Sciatic nerve (tissue), 2 donors: ENCODE measurements at regions not wholly inside any gene's neighbourhood (a gene's known extent, or its start where the extent isn't known, plus 50 kb on each side); places are given as distances from the start of the nearest gene placed in this dataset.

Source experiments
- ATAC-seq: fragments of 200-7000 bp; cut with Tn5 transposase; one replicate; pipeline ENCODE4 v1.9.1; 2020; ENCODE audit warnings: mild to moderate bottlenecking, moderate library complexity
- DNase-seq: peaks from one replicate; pipeline ENCODE4 v3.0.0-alpha.2; 2020; ENCODE audit warnings: low spot score
- intact Hi-C: fragments of 100-400 bp; cut with DNase I; formaldehyde crosslinking; loops from one replicate; pipeline ENCODE4 v1.14.2; 2022
- donor health status: DM: no; HTN: no; CAD: no.
- donor health status: DM: no; HTN: no; CAD: no.

DNA sequence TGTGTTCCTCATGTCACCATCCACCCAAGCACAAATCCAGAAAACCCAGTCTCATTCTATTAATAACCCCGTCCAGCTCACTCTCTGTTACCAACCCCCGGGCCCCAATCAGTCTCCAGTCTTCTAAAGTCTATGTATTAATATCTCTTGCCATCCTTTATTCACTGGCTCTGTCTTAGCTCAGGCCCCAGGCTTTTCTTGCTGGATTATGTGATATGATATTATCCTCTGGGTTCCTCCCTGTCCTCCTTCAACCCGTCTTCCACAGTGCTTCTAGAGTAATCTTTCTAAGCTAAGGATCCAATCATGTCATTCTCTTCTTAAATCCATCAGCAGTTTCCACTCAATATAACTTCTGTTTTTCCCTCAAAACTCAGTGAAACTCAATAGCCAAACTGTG, 240.5 kb upstream of the OSR1 start:
- intact Hi-C loops: no loop called here
- ATAC-seq: no peak
- DNase-seq: no peak

DNA sequence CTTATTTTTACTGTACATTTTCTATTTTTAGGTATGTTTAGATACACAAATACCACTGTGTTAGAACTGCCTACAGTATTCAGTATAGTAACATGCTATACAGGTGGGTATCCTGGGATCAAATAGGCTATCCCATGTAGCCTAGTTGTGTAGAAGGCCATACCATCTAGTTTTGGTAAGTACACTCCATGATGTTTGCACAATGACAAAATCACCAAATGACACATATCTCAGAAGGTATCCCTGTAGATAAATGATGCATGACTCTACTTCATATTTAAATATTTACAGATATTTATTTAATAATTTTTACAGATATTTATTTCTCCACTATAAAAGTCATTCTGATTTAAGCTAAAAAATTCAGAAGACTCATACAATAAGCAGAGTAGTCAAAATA, 233.8 kb upstream of the OSR1 start:
- no peak for DNase-seq
- intact Hi-C loops: no loop called here
- ATAC-seq: no peak

DNA sequence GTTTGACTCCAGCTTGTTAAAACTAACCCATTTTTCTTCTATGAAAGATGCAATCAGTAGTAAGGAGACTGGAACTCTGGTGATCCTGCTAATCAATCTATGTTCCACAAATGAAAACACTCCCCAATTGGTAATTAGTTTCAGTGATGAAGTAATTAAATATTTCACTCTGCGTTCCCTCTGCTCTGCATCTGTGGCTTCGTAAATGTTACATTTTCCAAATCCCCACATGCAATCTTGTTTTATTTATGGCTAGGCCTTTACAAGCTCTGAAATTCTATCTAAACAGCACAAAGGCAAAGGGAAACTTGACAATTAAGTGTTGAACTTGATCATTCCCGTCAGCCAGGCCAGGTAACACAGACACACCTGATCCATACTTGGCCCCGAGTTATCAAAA, 231.4 kb upstream of the OSR1 start:
- no peak for DNase-seq
- intact Hi-C loops: no loop called here
- ATAC-seq: no peak

DNA sequence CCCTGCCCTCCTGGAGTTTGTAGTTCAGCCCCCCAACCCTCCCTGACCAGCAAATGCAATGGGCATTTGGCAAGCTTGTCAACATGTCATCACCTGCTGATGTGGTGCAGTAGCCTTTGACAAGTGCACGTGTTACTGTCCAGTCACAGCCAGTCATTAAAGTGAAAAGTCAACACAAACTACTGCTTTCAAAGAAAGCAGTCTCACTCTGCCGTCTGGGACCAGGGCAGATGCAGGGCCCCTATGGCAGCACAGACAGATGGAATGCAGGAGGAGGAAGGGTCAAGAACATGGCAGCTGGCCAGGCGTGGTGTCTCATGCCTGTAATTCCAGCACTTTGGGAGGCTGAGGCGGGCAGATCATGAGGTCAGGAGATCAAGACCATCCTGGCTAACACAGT, 222.4 kb upstream of the OSR1 start:
- no peak for DNase-seq
- intact Hi-C loops: no loop called here
- no peak for ATAC-seq

DNA sequence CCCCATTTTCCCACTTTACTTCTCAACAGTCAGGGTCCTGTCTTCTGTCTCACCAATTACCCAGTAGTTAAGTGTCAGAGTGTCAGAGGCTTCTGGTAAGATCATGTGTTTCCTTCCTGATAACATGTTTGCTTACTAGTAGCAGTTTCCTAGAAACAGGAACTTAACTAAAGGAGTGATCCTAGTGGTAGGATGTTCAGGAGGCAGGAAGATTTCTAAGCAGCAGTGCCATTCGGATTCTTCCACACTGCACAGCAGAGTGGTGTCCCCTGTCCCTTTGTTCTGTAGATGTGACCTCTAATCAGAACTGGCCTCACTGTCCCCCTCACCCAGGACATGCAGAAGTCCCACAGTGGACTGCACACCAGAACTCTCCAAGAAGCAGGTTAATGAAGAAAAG, 221.8 kb upstream of the OSR1 start:
- intact Hi-C loops: no loop called here
- DNase-seq: no peak
- ATAC-seq: no peak

DNA sequence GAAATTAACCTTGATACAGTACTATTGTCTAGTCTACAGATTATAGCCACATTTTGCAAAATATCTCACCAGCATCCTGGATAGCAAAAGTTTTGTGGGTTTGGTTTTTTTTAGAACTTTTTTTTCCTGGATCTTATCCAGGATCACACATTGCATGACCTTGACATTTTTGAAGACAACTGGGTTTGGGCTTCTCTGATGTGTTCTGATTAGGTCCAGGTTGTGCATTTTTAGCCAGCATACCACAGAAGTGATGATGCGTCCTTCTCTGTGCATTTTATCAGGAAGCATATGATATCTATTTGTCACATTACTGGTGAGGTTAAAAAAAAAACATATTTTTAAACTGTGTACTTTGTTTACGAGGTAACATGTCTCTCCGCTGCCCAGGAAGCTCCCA, 221.0 kb upstream of the OSR1 start:
- intact Hi-C loops: no loop called here
- no peak for DNase-seq
- ATAC-seq: no peak

DNA sequence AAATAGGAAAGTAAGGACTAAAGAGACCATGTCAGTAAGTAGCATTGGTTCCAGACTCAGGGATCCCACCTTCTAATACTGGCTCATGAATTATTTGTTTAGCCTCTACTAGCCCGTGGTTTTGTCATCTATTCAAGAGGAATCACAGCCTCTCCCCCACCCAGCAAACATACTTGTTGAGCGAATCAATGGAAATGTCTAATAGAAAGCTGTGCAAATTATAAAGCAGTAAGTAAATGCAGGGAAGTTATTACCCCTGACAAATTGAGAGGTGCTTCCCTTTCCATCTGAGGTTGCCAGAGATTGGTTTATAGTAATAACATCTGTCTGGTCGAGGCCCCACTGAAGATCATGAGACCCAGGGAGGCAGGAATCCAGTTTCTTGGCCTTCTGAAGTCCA, 219.3 kb upstream of the OSR1 start:
- no peak for ATAC-seq
- no peak for DNase-seq
- intact Hi-C loops: no loop called here

DNA sequence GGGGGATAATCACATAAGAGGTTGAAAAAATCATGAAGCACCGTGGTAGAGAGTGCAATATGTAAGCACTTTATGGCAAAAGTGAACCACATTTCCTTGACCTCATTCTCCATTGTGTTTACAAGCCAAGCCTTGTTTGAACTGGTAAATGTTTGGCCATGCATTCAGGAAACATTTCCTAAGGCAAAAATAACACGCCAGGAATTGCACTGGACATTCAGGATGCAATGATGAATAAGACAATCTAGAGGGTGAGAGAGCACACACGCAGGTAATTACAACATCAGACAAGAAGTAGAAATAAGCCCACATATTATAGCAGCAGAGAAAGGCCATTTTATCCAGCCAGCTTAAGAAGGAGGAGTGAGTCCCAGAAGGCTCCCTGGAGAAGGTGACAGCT, 218.0 kb upstream of the OSR1 start:
- ATAC-seq: no peak
- intact Hi-C loops: no loop called here
- no peak for DNase-seq

DNA sequence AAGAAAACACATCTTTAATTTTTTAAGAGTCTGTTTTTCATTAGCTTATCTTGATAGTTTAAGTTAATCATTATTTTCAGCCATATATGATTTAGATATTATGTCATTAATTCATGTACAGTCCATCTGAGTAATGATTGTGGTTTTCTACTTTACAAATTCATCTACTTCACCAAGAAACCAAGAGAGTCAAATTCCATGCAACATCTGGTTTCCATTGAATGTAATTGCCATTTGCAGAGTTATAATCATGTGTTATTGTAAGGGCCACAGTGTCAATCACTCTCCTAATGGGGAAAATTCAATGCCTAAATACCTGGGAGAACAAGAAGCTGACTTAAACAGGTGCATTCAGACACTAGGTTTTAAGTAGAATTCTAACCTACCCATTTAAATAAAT, 217.2 kb upstream of the OSR1 start:
- no peak for DNase-seq
- no peak for ATAC-seq
- intact Hi-C loops: no loop called here

DNA sequence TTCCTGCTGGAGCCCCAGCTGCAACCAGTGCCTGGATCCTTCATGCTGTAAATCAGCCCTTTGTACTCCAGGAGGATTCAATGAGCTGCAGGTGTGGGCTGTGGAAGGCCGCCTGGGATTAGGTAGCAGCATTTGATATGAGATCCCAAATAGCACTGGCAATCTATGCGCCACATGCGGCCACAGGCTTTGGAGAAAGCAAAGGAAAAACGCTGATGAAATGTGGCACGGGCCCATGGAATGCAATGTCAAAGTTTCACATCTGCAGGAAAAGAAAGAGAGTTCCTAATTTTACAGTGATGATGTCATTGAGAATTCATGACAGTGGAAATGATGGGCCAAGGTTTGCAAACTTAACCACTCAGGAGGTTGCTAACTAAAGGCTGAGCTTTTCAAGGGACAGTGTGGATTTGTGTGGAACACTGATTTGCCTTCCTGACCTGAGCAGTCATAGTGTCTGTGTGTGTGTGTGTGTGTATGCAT, 216.4 kb upstream of the OSR1 start:
- DNase-seq (peak; percentile 72), ATAC-seq (peak; percentile 87)
- intact Hi-C loops: no loop called here

DNA sequence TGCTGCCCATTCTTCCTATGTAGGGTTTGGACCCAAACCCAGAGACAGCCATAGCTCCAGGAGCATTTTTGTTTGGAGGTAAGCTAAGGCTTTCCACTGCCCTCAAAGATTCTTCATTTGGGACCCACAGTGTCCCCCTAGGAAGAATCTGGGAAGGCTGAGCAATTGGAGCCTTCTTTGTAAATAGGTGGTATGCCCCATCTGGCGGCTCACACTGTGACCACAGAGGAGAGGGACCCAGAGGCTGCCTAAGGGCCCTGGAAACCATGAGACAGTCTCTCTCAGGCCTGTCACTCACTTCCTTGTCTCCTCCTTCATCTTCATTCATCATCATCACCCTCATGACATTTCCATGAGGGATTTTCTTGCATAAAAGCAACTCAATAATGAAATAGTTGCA, 215.4 kb upstream of the OSR1 start:
- intact Hi-C loops: no loop called here
- no peak for DNase-seq
- no peak for ATAC-seq

DNA sequence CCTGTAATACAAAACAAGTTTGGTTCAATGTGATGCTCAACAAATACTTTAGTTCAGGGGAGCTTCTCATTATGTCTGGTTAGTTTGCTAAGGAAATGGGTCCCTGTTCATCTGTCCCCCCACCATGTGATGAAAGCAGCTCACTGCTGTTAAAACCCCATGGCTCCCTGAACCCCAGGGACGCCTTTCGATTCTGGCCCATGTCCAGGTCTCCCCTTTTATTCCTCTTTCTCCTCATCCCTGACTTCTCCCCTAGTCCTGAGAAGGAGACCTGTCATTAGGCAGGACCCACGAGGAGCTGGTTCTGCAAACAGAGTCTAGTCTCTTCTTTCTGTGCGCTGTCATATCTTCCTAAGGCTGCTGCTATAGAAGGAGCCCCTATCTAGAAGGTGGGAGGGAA, 213.3 kb upstream of the OSR1 start:
- ATAC-seq (no peak), DNase-seq (no peak)
- intact Hi-C loops: no loop called here

DNA sequence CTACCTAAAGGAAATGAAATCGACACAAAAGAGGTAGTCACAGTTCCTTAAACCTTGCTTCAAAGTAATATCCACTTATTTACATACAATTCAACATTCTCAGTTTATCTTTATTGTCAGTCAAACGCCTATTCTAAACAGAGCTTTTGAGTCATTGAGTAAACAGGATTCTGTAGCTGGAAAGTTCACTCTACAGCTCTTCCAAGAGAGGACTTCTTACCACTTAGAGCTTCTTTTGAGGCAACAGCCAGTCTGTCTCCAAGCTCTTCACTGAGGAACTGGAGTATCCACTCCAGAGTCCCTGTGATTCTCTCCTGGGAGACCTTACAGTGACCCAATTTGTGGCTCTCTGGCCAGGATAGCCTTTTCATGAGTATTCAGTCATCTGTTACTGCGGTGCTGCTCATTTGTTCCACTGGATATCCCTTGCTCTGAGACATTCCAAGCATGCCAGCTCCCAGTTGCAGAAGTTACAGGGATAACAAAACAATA, 210.9 kb upstream of the OSR1 start:
- intact Hi-C loops: no loop called here
- no peak for ATAC-seq
- DNase-seq: no peak

DNA sequence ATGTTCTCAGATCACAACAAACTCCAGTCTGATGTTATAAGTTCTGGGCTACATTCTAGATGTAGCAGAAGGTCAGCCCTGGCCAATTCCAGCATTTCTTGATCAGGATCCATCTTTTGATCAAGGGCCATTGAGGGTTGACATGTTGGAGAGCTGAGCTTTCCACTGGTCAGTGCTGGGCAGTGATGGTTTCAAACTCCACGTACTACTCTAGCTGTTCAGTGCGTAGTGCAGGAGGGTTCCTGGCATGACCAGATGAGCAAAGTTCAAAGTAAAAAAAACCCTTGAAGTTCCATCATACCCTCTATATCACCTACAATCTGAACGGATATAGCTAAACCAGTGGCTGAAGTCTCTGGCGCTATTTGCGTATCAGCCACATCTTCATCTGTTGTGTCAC, 210.4 kb upstream of the OSR1 start:
- DNase-seq (no peak), ATAC-seq (no peak)
- intact Hi-C loops: no loop called here

DNA sequence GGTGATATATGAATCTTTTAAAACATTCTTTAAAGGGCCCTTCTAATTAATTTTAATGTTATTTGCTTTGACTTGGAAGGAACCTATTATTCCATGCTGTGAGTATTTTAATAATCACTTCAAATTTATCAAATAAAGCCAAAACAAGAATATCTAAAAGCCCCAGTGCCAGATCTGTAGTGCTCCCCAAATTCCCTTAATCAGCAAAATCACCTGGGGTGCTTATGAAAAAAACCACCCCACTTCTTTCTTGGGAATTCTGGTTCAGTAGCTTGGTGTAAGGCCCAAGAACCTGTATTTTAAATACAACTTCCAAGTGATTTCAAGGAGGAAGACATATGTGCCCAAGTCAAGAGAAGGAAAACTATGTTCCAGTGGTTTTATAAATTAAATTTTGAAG, 202.4 kb upstream of the OSR1 start:
- ATAC-seq: no peak
- intact Hi-C loops: no loop called here
- DNase-seq: no peak

DNA sequence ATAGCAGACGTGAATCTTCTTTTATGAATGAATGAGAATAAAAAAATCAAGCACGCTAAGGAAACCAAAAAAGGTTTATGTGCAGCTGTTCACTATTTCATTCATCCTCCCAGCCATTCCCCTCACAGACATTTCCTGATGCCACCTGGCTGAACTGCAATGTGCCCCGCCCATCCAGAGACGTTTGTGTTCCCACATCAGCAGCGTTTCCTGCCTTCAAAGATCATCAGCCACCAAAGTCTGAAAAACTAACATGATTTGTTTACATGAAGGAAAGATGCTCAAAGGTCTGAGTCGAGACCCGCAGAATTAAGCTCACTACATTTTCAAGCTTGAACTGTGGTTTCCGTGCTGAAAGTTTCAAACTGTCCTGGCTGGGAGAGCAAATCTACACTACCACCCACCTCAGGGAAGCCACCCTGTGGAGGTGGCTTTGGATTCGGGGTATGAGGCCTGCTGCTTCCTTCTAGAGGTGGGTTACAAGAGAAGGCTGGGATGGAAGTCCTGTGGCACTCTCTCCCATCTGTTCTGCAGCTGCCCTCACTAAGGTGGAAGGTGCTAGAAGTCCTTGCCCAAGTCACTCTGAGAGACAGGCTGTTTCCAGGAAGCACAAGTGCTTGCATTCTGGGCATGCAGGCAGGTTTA, 201.3 kb upstream of the OSR1 start:
- no peak for DNase-seq
- ATAC-seq: no peak
- intact Hi-C loops: no loop called here

DNA sequence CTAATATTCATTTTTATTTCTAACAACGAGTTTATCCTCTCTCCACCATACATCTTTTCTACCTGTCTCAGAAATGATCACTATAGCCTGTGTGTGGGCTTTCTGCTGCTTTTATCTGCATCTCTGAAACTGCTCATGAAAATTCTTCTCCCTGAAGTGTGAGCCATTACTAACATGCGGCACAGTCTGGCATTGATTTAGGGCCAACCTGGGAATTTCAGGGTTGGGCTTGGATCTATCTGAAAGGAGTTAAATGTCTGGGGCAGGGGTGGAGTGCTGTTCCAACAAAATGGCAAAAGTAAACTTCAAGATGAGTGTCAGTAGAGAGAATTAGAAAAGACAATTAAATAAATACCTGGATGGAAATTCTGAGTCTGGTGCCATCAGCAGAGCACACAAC, 198.2 kb upstream of the OSR1 start:
- intact Hi-C loops: no loop called here
- DNase-seq (no peak), ATAC-seq (no peak)

DNA sequence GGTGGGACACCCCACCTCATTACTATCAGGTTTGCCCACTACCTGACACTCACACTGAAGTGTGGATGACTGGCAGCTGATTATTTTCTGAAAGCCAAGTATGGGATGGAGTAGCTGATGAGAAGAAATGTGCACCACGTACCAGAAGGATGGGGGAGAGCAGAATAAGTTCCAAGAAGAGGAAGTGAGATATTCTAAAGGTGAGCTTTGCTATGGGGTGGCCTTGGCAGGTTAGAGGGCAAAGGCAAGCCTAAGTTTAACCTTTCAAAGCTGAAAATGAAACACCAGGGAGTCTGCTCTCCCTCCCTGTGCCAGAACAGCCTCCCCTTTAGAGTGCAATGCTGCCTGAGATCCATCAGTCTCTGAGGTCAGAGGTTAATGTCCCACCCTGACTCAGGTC, 196.1 kb upstream of the OSR1 start:
- no peak for DNase-seq
- intact Hi-C loops: no loop called here
- ATAC-seq: no peak

DNA sequence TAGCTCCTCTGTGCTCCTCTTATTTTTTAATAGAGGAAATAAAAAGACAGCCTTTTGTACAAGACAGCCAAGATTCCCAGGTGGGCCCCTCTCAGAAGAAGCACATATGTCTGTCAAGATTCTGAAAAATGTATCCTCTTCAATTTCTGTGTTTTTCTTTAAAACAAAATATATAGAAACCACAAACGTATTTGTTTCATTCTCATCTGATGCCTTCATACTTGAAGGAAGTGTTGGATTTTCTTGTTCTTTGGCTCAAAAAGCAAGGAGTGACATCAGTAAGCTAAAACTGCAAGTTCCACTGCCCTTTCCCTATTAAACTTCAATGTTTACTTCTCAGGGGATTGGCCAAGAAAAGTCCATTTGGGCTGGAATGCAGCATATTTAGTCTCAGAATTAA, 193.8 kb upstream of the OSR1 start:
- intact Hi-C loops: no loop called here
- DNase-seq: no peak
- ATAC-seq: no peak

DNA sequence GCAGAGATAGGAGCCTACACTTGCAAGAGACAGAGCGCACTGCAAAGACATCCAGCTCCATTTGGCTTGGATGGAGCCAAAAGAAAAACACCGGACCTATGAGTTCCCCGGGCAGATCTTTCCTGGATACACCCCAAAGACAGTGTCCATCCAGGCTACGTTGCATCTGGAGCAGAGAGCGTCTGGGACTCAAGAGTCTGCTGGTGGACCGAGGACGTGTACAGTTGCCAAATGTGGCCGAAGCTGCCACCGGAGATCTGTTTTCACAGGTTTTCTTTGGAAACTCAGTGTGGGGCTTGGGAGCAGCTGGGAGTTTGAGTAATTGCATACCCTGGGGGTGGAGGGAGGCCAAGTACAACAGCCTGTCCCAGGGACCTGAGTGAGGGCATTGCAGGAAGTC, 192.3 kb upstream of the OSR1 start:
- intact Hi-C loops: no loop called here
- ATAC-seq (no peak), DNase-seq (no peak)

DNA sequence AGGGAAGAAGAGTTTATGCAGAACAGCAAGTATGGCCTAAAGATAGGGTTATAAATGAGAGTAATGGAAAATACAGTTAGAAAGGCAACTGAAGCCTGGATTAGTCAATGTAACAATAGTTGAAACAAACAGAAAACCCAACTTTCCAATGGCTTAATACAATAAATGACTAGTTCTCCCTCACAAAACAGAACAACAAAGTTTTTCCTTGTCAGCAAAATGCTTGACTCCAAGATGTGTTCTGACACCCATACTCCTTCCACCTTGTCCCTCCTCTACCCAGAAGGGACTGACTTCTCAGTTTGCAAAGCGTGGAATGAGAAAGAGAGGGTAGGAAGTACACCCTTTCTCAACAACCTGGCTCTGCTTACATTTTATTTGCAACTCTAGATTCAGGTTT, 191.4 kb upstream of the OSR1 start:
- no peak for DNase-seq
- ATAC-seq: no peak
- intact Hi-C loops: no loop called here

DNA sequence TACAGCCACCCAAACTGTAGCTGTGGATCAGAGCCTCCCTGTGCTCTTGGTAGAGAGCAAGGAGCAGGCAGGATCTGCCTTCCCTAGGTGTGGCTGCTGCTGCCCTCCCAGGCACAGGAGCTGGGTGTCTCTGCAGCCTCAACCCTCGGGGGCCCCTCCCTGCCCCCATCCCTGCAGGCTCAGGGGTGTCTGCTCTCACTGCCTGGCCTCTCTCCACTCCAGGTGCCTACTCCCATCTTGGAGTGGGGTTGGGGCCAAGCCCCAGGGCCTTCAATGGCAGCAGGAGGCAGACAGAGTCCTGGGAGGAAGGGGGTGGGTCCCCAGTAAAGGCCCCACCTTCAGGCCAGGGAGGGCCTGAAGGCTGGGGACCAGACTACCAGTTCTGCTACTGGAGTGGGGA, 189.7 kb upstream of the OSR1 start:
- intact Hi-C loops: no loop called here

More for the DNA sequence above, 189.7 kb upstream of the OSR1 start:
- DNase-seq (no peak), ATAC-seq (no peak)
